ENCODE measurements at regions not wholly inside any gene's neighbourhood (a gene's known extent, or its start where the extent isn't known, plus 50 kb on each side); places are given as distances from the start of the nearest gene placed in this dataset.

- H2AFZ ChIP-seq (ENCODE audit: low read depth, low read length) = no peak overlapping the region
- no peaks in the 10 kb centered on the region for H3K36me3 ChIP-seq (ENCODE audit: control insufficient read depth in 2 of 2, extremely low read depth in 1 of 2, insufficient read depth in 2 of 2, low read length in 2 of 2)
- ChIA-PET CTCF (no interaction called here), POLR2A (no interaction called here)
- H3K4me1 ChIP-seq (ENCODE audit: control insufficient read depth, extremely low read depth, insufficient read depth, low read length) = no peaks in the 10 kb centered on the region
- DNase-seq (ENCODE audit: low read depth, low spot score) (no peak), FAIRE-seq (no peak)
- no peaks in the 10 kb centered on the region for H4K20me1 ChIP-seq (replicated peaks; ENCODE audit: control insufficient read depth, extremely low read depth, insufficient read depth, low read length)
- H3K79me2 ChIP-seq (ENCODE audit: control insufficient read depth, insufficient read depth, low read length) = no peaks in the 10 kb centered on the region
- H3K9me1 ChIP-seq (replicated peaks; ENCODE audit: control insufficient read depth, extremely low read depth, insufficient read depth, low read length) = no peaks in the 10 kb centered on the region
- TF ChIP-seq EZH2 (IDR thresholded peaks at IDR 0.05; ENCODE audit: borderline replicate concordance, low read depth, low read length, severe bottlenecking) (no peak), POLR2AphosphoS5 (IDR thresholded peaks at IDR 0.05; ENCODE audit: insufficient read depth, low read depth, low read length) (no peak), POLR2A (IDR thresholded peaks at IDR 0.05; ENCODE audit: low read depth, low read length) (no peak), MYC (IDR thresholded peaks at IDR 0.05; ENCODE audit: low read depth, low read length) (no peak), FOS (IDR thresholded peaks at IDR 0.05; ENCODE audit: borderline replicate concordance, insufficient read depth, low read length) (no peak), JUN (IDR thresholded peaks at IDR 0.05; ENCODE audit: borderline replicate concordance, insufficient read depth, insufficient read length, low read depth) (no peak), MAX (IDR thresholded peaks at IDR 0.05; ENCODE audit: insufficient read depth, insufficient read length) (no peak), GATA2 (IDR thresholded peaks at IDR 0.05; ENCODE audit: insufficient read depth, insufficient read length, low read depth, low read length) (no peak)
- TF ChIP-seq, protein P1, sequence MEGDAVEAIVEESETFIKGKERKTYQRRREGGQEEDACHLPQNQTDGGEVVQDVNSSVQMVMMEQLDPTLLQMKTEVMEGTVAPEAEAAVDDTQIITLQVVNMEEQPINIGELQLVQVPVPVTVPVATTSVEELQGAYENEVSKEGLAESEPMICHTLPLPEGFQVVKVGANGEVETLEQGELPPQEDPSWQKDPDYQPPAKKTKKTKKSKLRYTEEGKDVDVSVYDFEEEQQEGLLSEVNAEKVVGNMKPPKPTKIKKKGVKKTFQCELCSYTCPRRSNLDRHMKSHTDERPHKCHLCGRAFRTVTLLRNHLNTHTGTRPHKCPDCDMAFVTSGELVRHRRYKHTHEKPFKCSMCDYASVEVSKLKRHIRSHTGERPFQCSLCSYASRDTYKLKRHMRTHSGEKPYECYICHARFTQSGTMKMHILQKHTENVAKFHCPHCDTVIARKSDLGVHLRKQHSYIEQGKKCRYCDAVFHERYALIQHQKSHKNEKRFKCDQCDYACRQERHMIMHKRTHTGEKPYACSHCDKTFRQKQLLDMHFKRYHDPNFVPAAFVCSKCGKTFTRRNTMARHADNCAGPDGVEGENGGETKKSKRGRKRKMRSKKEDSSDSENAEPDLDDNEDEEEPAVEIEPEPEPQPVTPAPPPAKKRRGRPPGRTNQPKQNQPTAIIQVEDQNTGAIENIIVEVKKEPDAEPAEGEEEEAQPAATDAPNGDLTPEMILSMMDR (IDR thresholded peaks at IDR 0.05; ENCODE audit: extremely low read depth in 1 of 2, insufficient read depth in 1 of 2, low read depth in 1 of 2, low read length in 2 of 2) = no peak
- H3K27me3 ChIP-seq (ENCODE audit: control insufficient read depth in 2 of 2, insufficient read depth in 2 of 2, low read length in 2 of 2) = no peaks in the 10 kb centered on the region
- H3K9me3 ChIP-seq (replicated peaks; ENCODE audit: control insufficient read depth, insufficient read depth, low read length) = no peaks in the 10 kb centered on the region
- no peak overlapping the region for H3K27ac ChIP-seq (ENCODE audit: insufficient read depth, low read depth, low read length)
- no TSS peak for BruUV-seq (replicated peaks)
- no peak overlapping the region for H3K4me2 ChIP-seq (ENCODE audit: insufficient read depth, low read length)
- dilution Hi-C loops (cut with MboI; ENCODE audit: extremely low pct_ligation_motif_present, low sequenced_read_pairs) (no loop called here), intact Hi-C loops (cut with micrococcal nuclease) (no loop called here)
- no peak overlapping the region for H3K9ac ChIP-seq (replicated peaks; ENCODE audit: extremely low read depth, insufficient read depth, low read length)
- H3K4me3 ChIP-seq (replicated peaks in 1 of 3; ENCODE audit: insufficient read depth in 1 of 3, low read depth in 1 of 3, low read length in 3 of 3) = no peak overlapping the region
Observed at GRCh38 chr3:10638466-10638865, 133.1 kb upstream of the ATP2B2 start.
